LNCAP (cell line): ENCODE measurements at regions not wholly inside any gene's neighbourhood (a gene's known extent, or its start where the extent isn't known, plus 50 kb on each side); places are given as distances from the start of the nearest gene placed in this dataset.

ENCODE experiments used
- CTCF ChIP-seq: fragments of 450-650 bp; IDR thresholded peaks from 2 replicates; pipeline ENCODE4 v1.5.1; 2017; ENCODE audit warnings: mild to moderate bottlenecking

GRCh38 chr15:62945760-62946159 lies 96.8 kb upstream of the TPM1 start:
- TF ChIP-seq CTCF: no peak

GRCh38 chr15:62946940-62947339 lies 95.6 kb upstream of the TPM1 start:
- no peak for TF ChIP-seq CTCF

GRCh38 chr15:62950462-62950931 lies 92.0 kb upstream of the TPM1 start:
- no peak for TF ChIP-seq CTCF

GRCh38 chr15:62951481-62951880 lies 91.1 kb upstream of the TPM1 start:
- TF ChIP-seq CTCF: no peak

GRCh38 chr15:62953021-62953420 lies 89.5 kb upstream of the TPM1 start:
- TF ChIP-seq CTCF: no peak

- no peak for TF ChIP-seq CTCF
These were observed 89.0 kb upstream of the TPM1 start for GRCh38 chr15:62953496-62954045.

- no peak for TF ChIP-seq CTCF
These were observed 85.4 kb upstream of the TPM1 start for GRCh38 chr15:62957130-62957529.
